OCI-LY1 (cell line): ENCODE measurements at regions not wholly inside any gene's neighbourhood (a gene's known extent, or its start where the extent isn't known, plus 50 kb on each side); places are given as distances from the start of the nearest gene placed in this dataset.

ENCODE experiments used
- CTCF ChIP-seq: fragments of 200-600 bp; sonication (generic), shearing (Covaris generic); IDR thresholded peaks from 2 replicates; pipeline ENCODE4 v1.5.1; 2017; ENCODE audit warnings: mild to moderate bottlenecking, antibody characterized with exemption, low read length, moderate library complexity, mixed read lengths
- EZH2 ChIP-seq: fragments of 200-600 bp; sonication (generic), shearing (Covaris generic); IDR thresholded peaks from 2 replicates; pipeline ENCODE4 v1.8.0; 2017; ENCODE audit warnings: borderline replicate concordance, mixed run types, mild to moderate bottlenecking, antibody characterized with exemption, low read length, moderate library complexity, mixed read lengths

DNA sequence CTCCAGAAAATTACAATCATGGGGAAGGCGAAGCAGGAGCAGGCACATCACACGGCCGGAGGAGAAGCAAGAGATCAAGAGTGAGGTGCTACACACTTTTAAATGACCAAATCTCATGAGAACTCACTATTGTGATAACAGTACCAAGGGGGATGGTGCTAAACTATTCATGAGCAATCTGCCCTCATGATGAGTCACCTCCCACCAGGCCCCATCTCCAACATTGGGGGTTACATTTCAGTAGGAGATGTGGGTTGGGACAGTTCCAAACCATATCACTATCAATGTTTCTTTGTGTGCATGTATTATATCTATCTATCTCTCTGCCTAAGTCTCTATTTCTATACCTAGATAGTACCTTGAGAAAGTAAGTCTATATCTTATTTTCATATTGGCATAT, 724.8 kb downstream of the CDH11 start:
- TF ChIP-seq CTCF (no peak), EZH2 (no peak)
